Fibroblast of pulmonary artery (primary cell): ENCODE measurements at regions not wholly inside any gene's neighbourhood (a gene's known extent, or its start where the extent isn't known, plus 50 kb on each side); places are given as distances from the start of the nearest gene placed in this dataset.

ENCODE experiments used
- DNase-seq: peaks from one replicate; pipeline ENCODE4 v3.0.0-alpha.2; 2010; ENCODE audit warnings: low read depth
- H3K4me3 ChIP-seq: replicated peaks from 2 replicates; pipeline ENCODE4 v1.5.1; 2011; ENCODE audit warnings: low read depth, mild to moderate bottlenecking, control low read depth, low read length, moderate library complexity
- CTCF ChIP-seq: IDR thresholded peaks from 2 replicates; pipeline ENCODE4 v1.5.1; 2011; ENCODE audit warnings: mild to moderate bottlenecking, control low read depth, low read length, inconsistent platforms; ENCODE audit errors: missing control alignments

GRCh38 chr3:117160176-117160575, 450.6 kb downstream of the TUSC7 start:
- no peak overlapping the region for H3K4me3 ChIP-seq
- no peak for DNase-seq
- no peak for TF ChIP-seq CTCF

DNA sequence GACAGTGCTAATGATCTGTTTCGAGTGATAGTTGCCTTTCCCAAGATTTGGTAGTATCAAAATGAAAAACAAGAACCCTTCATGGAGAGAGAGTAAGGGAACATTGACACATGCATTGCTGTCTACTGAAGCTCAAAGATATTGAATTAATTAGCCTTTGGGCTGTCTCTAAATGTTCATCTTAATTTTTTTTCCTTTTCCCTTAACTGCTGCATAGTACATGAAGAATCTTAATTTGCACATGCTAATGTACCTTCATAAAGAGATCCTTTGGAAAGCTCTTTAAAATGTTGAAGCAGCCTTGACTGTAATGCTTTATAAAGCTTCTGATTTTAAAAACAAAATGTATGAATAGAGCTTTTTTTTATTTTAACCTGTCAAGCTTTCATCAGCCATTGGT, 452.2 kb downstream of the TUSC7 start:
- TF ChIP-seq CTCF = no peak

GRCh38 chr3:117165176-117165575, 455.6 kb downstream of the TUSC7 start:
- no peak overlapping the region for H3K4me3 ChIP-seq
- TF ChIP-seq CTCF = no peak
- no peak for DNase-seq

More for the DNA sequence above, 452.2 kb downstream of the TUSC7 start:
- H3K4me3 ChIP-seq = no peak overlapping the region
- no peak for DNase-seq

DNA sequence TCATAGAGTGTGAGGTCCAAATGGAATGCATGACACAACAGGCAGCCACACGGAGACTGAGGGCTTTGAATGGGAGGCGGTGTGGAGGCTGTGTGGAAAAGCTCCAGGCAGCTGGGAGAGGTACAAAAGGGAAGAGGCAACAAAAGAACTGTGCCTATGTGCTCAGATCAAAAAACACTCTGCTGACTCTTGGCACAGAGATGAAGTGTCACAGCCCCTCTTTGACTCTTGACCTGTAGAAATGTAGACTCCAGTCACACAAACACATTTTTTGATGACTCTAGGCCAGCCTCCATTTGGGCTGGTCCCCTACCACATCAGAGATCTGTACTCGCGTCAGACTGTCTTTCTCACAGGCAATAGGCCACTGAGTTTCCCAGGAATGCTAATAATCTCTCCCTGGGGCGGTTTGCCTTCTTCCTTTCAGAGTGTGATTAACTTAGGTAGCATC, 456.0 kb downstream of the TUSC7 start:
- no peak for DNase-seq
- H3K4me3 ChIP-seq = no peak overlapping the region
- TF ChIP-seq CTCF = no peak

DNA sequence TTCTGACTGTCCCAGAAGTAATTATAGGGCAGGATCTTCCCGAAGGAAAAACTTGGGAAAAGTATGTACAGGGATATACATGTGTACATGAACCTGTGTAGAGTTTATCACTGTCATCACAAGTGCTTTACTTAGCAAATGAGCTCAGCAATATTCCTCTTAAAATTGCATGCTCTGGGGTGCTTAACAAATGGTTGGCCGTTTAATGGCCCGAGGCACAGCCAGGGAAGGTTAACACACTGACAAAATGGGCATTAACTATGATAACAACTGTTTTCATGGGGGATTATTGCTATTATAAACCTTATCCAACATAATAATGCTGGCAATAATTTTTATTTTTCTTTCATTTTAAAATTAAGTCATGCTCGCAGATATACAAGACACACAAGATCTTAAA, 459.3 kb downstream of the TUSC7 start:
- no peak for TF ChIP-seq CTCF
- DNase-seq = no peak
- no peak overlapping the region for H3K4me3 ChIP-seq

DNA sequence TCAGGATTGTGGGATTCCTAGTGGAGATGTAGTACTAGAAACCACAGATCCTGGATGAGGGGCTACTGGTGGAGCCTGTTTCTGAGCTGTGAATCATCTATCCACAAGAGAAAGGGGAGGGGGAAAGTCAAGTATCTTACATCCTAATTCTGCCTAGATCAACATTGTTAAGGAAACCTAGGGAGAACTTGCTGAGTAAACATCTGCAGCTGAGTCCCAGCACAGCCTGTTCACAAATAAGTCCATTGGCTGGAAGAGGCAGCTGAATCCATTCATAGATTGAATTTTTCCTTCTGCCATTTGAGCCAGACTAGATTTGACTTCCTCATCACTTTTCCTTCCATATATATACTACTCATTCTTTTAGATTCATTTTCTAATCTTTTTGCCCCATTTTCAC, 460.5 kb downstream of the TUSC7 start:
- TF ChIP-seq CTCF = no peak
- H3K4me3 ChIP-seq = no peak overlapping the region
- no peak for DNase-seq

GRCh38 chr3:117171124-117171523, 461.5 kb downstream of the TUSC7 start:
- DNase-seq = no peak
- no peak overlapping the region for H3K4me3 ChIP-seq
- TF ChIP-seq CTCF = no peak
